Epithelial cell of prostate (primary cell): ENCODE measurements at regions not wholly inside any gene's neighbourhood (a gene's known extent, or its start where the extent isn't known, plus 50 kb on each side); places are given as distances from the start of the nearest gene placed in this dataset.

Experiments used
- DNase-seq: peaks from one replicate; pipeline ENCODE4 v3.0.0-alpha.2; 2011; ENCODE audit warnings: low read depth, low spot score
- H3K27ac ChIP-seq: fragments of 450-650 bp; 2 replicates; pipeline ENCODE4 v1.5.1; 2017; ENCODE audit warnings: mild to moderate bottlenecking

- H3K27ac ChIP-seq, result no peak overlapping the region
- no peak for DNase-seq
Observed at GRCh38 chrX:69554321-69554947, 50.3 kb downstream of the NALF2 start.

GRCh38 chrX:69555481-69556041, 51.4 kb downstream of the NALF2 start:
- H3K27ac ChIP-seq, result no peak overlapping the region
- no peak for DNase-seq

- peak; percentile 0 for DNase-seq
- H3K27ac ChIP-seq, result no peak overlapping the region
Observed at GRCh38 chrX:69556060-69557011, 52.2 kb downstream of the NALF2 start.

- DNase-seq, result no peak
- H3K27ac ChIP-seq, result no peak overlapping the region
Observed at GRCh38 chrX:69562904-69563578, 52.9 kb upstream of the EDA start.

- no peak for DNase-seq
- H3K27ac ChIP-seq, result no peak overlapping the region
Observed at GRCh38 chrX:69564665-69565064, 51.2 kb upstream of the EDA start.

- no peak overlapping the region for H3K27ac ChIP-seq
- no peak for DNase-seq
Observed at GRCh38 chrX:69565247-69565815, 50.6 kb upstream of the EDA start.
